Stomach (tissue), 8 donors: ENCODE measurements at regions not wholly inside any gene's neighbourhood (a gene's known extent, or its start where the extent isn't known, plus 50 kb on each side); places are given as distances from the start of the nearest gene placed in this dataset.

ENCODE experiments used
- DNase-seq, 2 donors: peaks; one replicate each; pipeline versions ENCODE4 v3.0.0 to v3.0.0-alpha.2; 2013 to 2019
- H3K27ac ChIP-seq, 5 donors: fragments of 200-600 bp in 4 of 5; sonication (generic) in 4 of 5; one replicate each; pipeline ENCODE4 v1.5.1; 2013 to 2019; ENCODE audit warnings: mild to moderate bottlenecking in 1 of 5, moderate library complexity in 1 of 5
- H3K27me3 ChIP-seq, 3 donors: fragments of 200-600 bp; sonication (generic); one replicate each; pipeline ENCODE4 v1.5.1; 2017 to 2019; ENCODE audit warnings: mixed run types in 1 of 3
- H3K36me3 ChIP-seq, 4 donors: fragments of 200-600 bp; sonication (generic); 1 replicate in 3 of 4; 2 replicates in 1 of 4; pipeline ENCODE4 v1.5.1; 2016 to 2019
- H3K4me1 ChIP-seq, 4 donors: fragments of 200-600 bp; sonication (generic); one replicate each; pipeline ENCODE4 v1.5.1; 2016 to 2019
- H3K4me3 ChIP-seq, 4 donors: fragments of 200-600 bp; sonication (generic) in 3 of 4; one replicate each; pipeline ENCODE4 v1.5.1; 2016 to 2019; ENCODE audit warnings: mild to moderate bottlenecking in 1 of 4
- H3K9me3 ChIP-seq, 4 donors: fragments of 200-600 bp; sonication (generic); one replicate each; pipeline ENCODE4 v1.5.1; 2016 to 2019
- CTCF ChIP-seq, 7 experiments: fragments of 450-650 bp in 4 of 7; fragments of 200-600 bp in 3 of 7; sonication (generic) in 3 of 7; IDR thresholded peaks; one replicate each; pipeline ENCODE4 v1.5.1; 2016 to 2019; ENCODE audit warnings: antibody characterized with exemption in 7 of 7, control low read depth in 2 of 7, mild to moderate bottlenecking in 1 of 7
- EP300 ChIP-seq: sonication (generic); formaldehyde crosslinking; IDR thresholded peaks from one replicate; pipeline ENCODE4 v1.6.1; 2017; ENCODE audit warnings: antibody characterized with exemption
- POLR2A ChIP-seq, 4 donors: fragments of 450-650 bp; IDR thresholded peaks; one replicate each; pipeline ENCODE4 v1.6.1; 2016; ENCODE audit warnings: antibody characterized with exemption in 4 of 4, control low read depth in 2 of 4, mild to moderate bottlenecking in 1 of 4, moderate library complexity in 1 of 4
- POLR2AphosphoS5 ChIP-seq, 3 donors: sonication (generic); formaldehyde crosslinking; IDR thresholded peaks; one replicate each; pipeline ENCODE4 v1.6.1; 2016; ENCODE audit warnings: antibody characterized with exemption in 3 of 3
- WGBS, 5 donors: extraction: QIAGEN DNeasy Blood & Tissue Kit in 3 of 5; methylation state at CpG; one replicate each; pipeline versions ENCODE4 v1.1.5 to v1.1.7; 2013 to 2018; 5-methylcytosine and 5-hydroxymethylcytosine counted together
- intact Hi-C: fragments of 100-400 bp; cut with DNase I; formaldehyde crosslinking; loops from one replicate; pipeline ENCODE4 v1.15.1; 2023; ENCODE audit warnings: low total_unique reads
- donor health status: healthy with polysubstance abuse.
- donor health status: Bipolar disorder and iron deficiency.
- donor health status: healthy.

DNA sequence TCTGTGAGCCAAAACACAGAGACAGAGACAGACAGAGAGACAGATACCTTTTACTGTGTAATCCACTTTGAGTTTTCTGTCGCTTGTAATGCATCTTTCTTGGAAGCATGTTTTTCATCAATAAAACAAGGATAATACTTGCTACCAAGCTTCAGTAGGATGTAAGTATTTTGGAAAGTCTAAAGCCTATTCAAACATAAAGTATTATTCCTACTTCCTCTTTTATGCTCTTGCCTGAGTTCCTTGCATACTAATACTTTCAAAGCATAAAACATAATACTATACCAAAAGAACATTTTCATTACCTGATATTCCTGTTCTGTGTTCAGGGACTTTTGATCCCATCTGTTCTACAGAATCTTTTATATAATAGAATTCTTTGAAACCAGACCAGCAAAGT is 64.5 kb upstream of the SLC30A5 start:
- no peak for TF ChIP-seq POLR2AphosphoS5 (IDR thresholded peaks at IDR 0.05)
- TF ChIP-seq EP300: no peak
- no peak for TF ChIP-seq CTCF (IDR thresholded peaks at IDR 0.05)
- TF ChIP-seq POLR2A (IDR thresholded peaks at IDR 0.05): no peak
- Histone ChIP-seq H3K36me3 (no peaks in the 10 kb centered on the region), H3K9me3 (no peaks in the 10 kb centered on the region), H3K4me1 (no peaks in the 10 kb centered on the region), H3K4me3 (no peak overlapping the region), H3K27me3 (no peaks in the 10 kb centered on the region), H3K27ac (no peak overlapping the region)
- intact Hi-C loops: no loop called here
- WGBS, 5 donors: 91 to 97% (median 92%) methylated on average over 1 of the region's 1 CpG
- no peak for DNase-seq

DNA sequence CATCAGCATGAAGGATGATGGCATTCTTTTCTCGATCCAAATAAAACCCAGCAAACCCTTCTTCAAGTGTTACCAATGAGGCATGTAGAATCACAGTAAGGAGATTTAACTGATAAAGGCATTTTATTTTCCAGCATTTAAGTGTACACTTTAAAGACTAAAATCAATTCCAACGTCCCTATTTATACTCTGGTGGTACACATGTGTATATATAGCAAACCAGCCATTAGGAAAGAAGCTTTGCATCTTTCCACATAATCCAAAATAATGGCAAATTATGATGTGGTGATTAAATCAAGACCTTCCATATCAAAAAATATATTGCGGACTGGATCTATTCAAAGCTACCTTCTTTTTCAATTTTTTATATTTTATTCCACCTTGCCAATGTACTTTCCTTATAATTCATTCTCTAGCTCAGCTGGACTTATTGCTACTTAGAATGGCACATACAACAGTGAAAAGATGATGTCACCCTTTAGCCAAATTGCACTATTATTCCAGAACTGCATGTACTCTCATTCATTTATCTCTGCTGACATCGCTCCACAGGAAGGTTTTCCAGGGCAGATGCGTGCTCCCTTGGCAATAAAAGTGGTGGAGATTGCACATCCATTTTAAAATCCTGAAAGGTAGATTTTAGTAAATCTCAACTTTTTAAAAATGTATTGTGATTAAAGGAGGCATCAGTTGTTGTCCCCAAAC is 63.3 kb upstream of the SLC30A5 start:
- 74 to 83% (median 78%) methylated on average over 5 of the region's 5 CpGs for WGBS, 5 donors
- intact Hi-C loops: no loop called here
- Histone ChIP-seq H3K9me3 (no peaks in the 10 kb centered on the region), H3K4me3 (no peak overlapping the region), H3K27me3 (no peaks in the 10 kb centered on the region), H3K4me1 (no peaks in the 10 kb centered on the region), H3K27ac (no peak overlapping the region), H3K36me3 (no peaks in the 10 kb centered on the region)
- peak in 1 of 2 donors; percentile 19 for DNase-seq
- TF ChIP-seq POLR2A (IDR thresholded peaks at IDR 0.05) (no peak), EP300 (no peak), POLR2AphosphoS5 (IDR thresholded peaks at IDR 0.05) (no peak), CTCF (IDR thresholded peaks at IDR 0.05) (no peak)

- no peak overlapping the region for H3K27ac ChIP-seq
- no peak overlapping the region for H3K4me3 ChIP-seq
- H3K9me3 ChIP-seq: no peaks in the 10 kb centered on the region
- no peak for TF ChIP-seq POLR2AphosphoS5 (IDR thresholded peaks at IDR 0.05)
- TF ChIP-seq POLR2A (IDR thresholded peaks at IDR 0.05): no peak
- TF ChIP-seq CTCF (IDR thresholded peaks at IDR 0.05): no peak
- TF ChIP-seq EP300: no peak
- no peaks in the 10 kb centered on the region for H3K4me1 ChIP-seq
- intact Hi-C loops: no loop called here
- WGBS, 5 donors: 81 to 96% (median 87%) methylated on average over 3 of the region's 3 CpGs
- no peak for DNase-seq
- H3K36me3 ChIP-seq: no peaks in the 10 kb centered on the region
- H3K27me3 ChIP-seq: no peaks in the 10 kb centered on the region
Observed at GRCh38 chr5:69032009-69032408, 61.8 kb upstream of the SLC30A5 start.

DNA sequence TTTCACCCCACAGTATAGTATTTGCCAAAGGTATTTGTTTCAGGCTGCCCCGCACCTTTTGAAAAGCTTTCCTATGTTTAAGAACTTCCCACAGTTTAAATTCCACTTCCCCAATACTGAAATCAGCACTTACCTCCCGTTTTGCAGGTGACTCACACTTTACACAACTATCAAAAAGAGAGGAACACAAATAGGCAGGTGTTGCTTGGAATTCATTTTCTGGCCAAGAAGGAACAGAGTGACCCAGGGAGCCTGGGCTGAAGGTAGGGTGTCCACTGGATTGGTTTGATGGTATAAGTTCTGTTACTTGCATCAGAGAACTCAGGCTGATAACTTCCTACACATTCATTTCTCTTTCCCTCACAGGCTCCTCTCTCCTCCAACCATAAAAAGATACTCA is 60.1 kb upstream of the SLC30A5 start:
- DNase-seq: no peak

More for the DNA sequence above, 60.1 kb upstream of the SLC30A5 start:
- H3K27ac ChIP-seq: no peak overlapping the region
- TF ChIP-seq EP300: no peak
- no peak for TF ChIP-seq POLR2A (IDR thresholded peaks at IDR 0.05)
- TF ChIP-seq CTCF (IDR thresholded peaks at IDR 0.05): no peak
- TF ChIP-seq POLR2AphosphoS5 (IDR thresholded peaks at IDR 0.05): no peak
- H3K4me3 ChIP-seq: no peak overlapping the region
- no peaks in the 10 kb centered on the region for H3K27me3 ChIP-seq
- no peaks in the 10 kb centered on the region for H3K4me1 ChIP-seq
- no peaks in the 10 kb centered on the region for H3K9me3 ChIP-seq
- H3K36me3 ChIP-seq: no peaks in the 10 kb centered on the region
- intact Hi-C loops: no loop called here
- WGBS, 5 donors: 20 to 58% (median 37%) methylated on average over 2 of the region's 2 CpGs
